ENCODE measurements at regions not wholly inside any gene's neighbourhood (a gene's known extent, or its start where the extent isn't known, plus 50 kb on each side); places are given as distances from the start of the nearest gene placed in this dataset.

- Histone ChIP-seq H3K4me3 (replicated peaks in 1 of 2; ENCODE audit: low read depth in 1 of 2, low read length in 2 of 2) (no peak overlapping the region), H3K4me2 (ENCODE audit: low read length) (no peak overlapping the region), H3K4me1 (ENCODE audit: control insufficient read depth in 1 of 2, insufficient read depth in 2 of 2, low read length in 2 of 2) (peaks cover 5 to 17% of the 10 kb centered on the region in 2 experiments; a peak in 3 of 4 replicates), H3K36me3 (ENCODE audit: control insufficient read depth in 1 of 2, insufficient read depth in 2 of 2, low read length in 2 of 2) (no peaks in the 10 kb centered on the region), H3K79me2 (ENCODE audit: insufficient read depth, low read length) (no peaks in the 10 kb centered on the region), H3K9ac (ENCODE audit: low read length) (no peak overlapping the region), H2AFZ (ENCODE audit: low read depth, low read length, poor library complexity, severe bottlenecking) (no peak overlapping the region), H3K9me2 (ENCODE audit: insufficient read depth) (no peaks in the 10 kb centered on the region), H3K27ac (ENCODE audit: low read depth, low read length) (no peak overlapping the region), H4K20me1 (ENCODE audit: insufficient read depth) (no peaks in the 10 kb centered on the region), H3K27me3 (ENCODE audit: insufficient read depth, low read length) (no peaks in the 10 kb centered on the region), H3K9me3 (ENCODE audit: control insufficient read depth in 1 of 2, insufficient read depth in 1 of 2, low read depth in 1 of 2, low read length in 2 of 2) (no peaks in the 10 kb centered on the region)
- ChIA-PET RAD21 (ENCODE audit: low non-redundant PET in 1 of 2, low total read pairs in 2 of 2, uncharacterized antibody in 2 of 2, unreplicated experiment in 2 of 2) (no interaction called here), CTCF (no interaction called here), POLR2A (no interaction called here)
- ATAC-seq (no peak), DNase-seq (ENCODE audit: low read depth, low spot score) (no peak)
- no TSS peak for BruUV-seq (replicated peaks)
- TF ChIP-seq EGR1 (IDR thresholded peaks at IDR 0.05; ENCODE audit: low read depth), result no peak
- TF ChIP-seq REST (IDR thresholded peaks at IDR 0.05; ENCODE audit: low read depth), result no peak
- TF ChIP-seq TCF7L2 (IDR thresholded peaks at IDR 0.05; ENCODE audit: borderline replicate concordance, extremely low read depth, insufficient read depth, insufficient read length), result no peak
- intact Hi-C loops (cut with micrococcal nuclease), result no loop called here
Observed at GRCh38 chr13:73166204-73166603, 107.4 kb downstream of the KLF5 start.

All from HCT116 (cell line).